Progenitor cell of endocrine pancreas (in vitro differentiated cells): ENCODE measurements at regions not wholly inside any gene's neighbourhood (a gene's known extent, or its start where the extent isn't known, plus 50 kb on each side); places are given as distances from the start of the nearest gene placed in this dataset.

Experiments
- DNase-seq: peaks from one replicate; pipeline ENCODE4 v3.0.0; 2021; ENCODE audit warnings: low spot score; ENCODE audit not compliant: unreplicated experiment
- H3K27ac Mint-ChIP-seq: 2 replicates; pipeline ENCODE4 v1.8.0; 2021; ENCODE audit warnings: mild to moderate bottlenecking, moderate library complexity, mixed read lengths
- H3K27me3 Mint-ChIP-seq: 2 replicates; pipeline ENCODE4 v1.8.0; 2021; ENCODE audit warnings: mixed read lengths
- H3K36me3 Mint-ChIP-seq: 2 replicates; pipeline ENCODE4 v1.8.0; 2022; ENCODE audit warnings: mixed read lengths; ENCODE audit not compliant: insufficient read depth
- H3K4me1 Mint-ChIP-seq: 2 replicates; pipeline ENCODE4 v1.8.0; 2021; ENCODE audit warnings: low read depth, mixed read lengths
- H3K4me3 Mint-ChIP-seq: 2 replicates; pipeline ENCODE4 v1.8.0; 2021; ENCODE audit warnings: low read depth, mild to moderate bottlenecking, moderate library complexity, mixed read lengths
- H3K9me3 Mint-ChIP-seq: 2 replicates; pipeline ENCODE4 v1.8.0; 2021; ENCODE audit warnings: low read depth, mixed read lengths
- TF ChIP-seq, protein P1 (sequence below): fragments of 200-600 bp; sonication (generic); IDR thresholded peaks from one replicate; pipeline ENCODE4 v1.5.0; 2021; ENCODE audit warnings: antibody characterized with exemption, mild to moderate bottlenecking; ENCODE audit not compliant: unreplicated experiment

DNA sequence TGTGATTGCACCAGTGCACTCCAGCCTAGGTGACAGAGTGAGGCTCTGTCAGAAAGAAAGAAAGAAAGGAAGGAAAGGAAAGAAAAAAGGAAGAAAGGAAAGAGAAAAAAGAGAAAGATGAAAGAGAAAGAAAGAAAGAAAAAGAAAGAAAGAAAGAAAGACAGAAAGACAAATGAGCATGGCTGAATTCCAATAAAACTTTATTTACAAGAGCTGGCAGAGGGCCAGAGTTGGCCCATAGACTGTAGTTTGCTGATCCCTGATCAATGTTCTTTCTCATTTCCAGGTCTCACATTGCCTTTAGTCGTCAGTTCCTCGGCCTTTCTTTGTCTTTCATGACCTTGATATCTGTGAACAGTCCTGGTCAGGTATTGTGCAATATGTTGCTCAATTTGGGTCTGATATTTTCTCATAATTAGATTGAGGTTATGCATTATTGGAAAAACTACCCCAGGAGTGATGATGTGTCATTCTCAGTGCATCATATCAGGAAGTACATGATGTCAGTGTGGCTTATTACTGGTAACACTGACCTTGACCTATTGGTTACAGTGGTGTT, 68.5 kb upstream of the MED9 start:
- no peaks in the 10 kb centered on the region for H3K36me3 Mint-ChIP-seq
- H3K27ac Mint-ChIP-seq, result no peak overlapping the region
- TF ChIP-seq, protein P1, sequence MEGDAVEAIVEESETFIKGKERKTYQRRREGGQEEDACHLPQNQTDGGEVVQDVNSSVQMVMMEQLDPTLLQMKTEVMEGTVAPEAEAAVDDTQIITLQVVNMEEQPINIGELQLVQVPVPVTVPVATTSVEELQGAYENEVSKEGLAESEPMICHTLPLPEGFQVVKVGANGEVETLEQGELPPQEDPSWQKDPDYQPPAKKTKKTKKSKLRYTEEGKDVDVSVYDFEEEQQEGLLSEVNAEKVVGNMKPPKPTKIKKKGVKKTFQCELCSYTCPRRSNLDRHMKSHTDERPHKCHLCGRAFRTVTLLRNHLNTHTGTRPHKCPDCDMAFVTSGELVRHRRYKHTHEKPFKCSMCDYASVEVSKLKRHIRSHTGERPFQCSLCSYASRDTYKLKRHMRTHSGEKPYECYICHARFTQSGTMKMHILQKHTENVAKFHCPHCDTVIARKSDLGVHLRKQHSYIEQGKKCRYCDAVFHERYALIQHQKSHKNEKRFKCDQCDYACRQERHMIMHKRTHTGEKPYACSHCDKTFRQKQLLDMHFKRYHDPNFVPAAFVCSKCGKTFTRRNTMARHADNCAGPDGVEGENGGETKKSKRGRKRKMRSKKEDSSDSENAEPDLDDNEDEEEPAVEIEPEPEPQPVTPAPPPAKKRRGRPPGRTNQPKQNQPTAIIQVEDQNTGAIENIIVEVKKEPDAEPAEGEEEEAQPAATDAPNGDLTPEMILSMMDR, result no peak
- H3K9me3 Mint-ChIP-seq, result no peaks in the 10 kb centered on the region
- H3K4me3 Mint-ChIP-seq, result no peak overlapping the region
- no peak for DNase-seq
- H3K27me3 Mint-ChIP-seq, result peaks cover 21% of the 10 kb centered on the region
- no peaks in the 10 kb centered on the region for H3K4me1 Mint-ChIP-seq

DNA sequence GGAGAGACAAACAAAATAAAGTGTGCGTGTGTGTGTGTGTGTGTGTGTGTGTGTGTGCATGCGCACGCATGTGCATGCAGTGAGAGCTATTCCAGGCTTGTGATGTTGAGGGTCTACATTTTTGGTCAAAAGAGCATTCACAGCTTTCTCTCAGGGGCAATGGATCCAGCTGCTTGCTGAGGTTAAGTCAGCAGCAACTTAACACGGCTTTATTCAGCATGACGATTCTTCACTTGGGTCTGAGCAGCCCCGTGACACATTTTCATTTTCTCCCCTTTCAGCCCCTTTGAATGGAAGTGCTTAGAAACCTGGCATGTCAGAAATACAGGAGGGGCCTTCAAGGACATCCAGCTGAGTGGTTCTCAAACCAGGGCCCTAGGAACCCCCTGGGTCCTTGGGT, 66.4 kb upstream of the MED9 start:
- H3K27ac Mint-ChIP-seq, result no peak overlapping the region
- TF ChIP-seq, protein P1, result no peak
- no peak for DNase-seq
- H3K4me1 Mint-ChIP-seq, result no peaks in the 10 kb centered on the region
- no peak overlapping the region for H3K4me3 Mint-ChIP-seq
- peaks cover 20% of the 10 kb centered on the region for H3K27me3 Mint-ChIP-seq
- no peaks in the 10 kb centered on the region for H3K36me3 Mint-ChIP-seq
- no peaks in the 10 kb centered on the region for H3K9me3 Mint-ChIP-seq

DNA sequence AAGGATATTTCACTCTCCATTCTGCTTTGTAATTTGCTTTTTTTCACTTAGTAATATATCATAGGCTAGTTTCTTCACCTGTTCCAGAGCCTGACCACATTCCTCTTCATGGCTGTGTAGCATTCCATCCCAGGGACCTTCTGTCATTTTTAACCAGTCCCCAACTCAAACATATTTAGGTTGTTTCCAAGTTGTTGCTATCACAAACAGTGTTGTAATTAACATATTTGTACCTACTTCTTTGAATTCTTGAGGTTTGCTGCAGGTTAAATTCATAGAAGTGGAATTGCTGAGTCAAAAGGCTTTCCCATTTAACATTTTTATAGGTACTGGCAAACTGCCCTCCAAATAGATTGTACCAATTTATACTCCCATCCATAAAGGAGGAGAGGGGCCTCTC, 65.1 kb upstream of the MED9 start:
- TF ChIP-seq, protein P1, result no peak
- Mint-ChIP-seq H3K27ac (peak overlapping the region; percentile 35), H3K4me1 (peaks cover 6% of the 10 kb centered on the region), H3K4me3 (no peak overlapping the region), H3K9me3 (no peaks in the 10 kb centered on the region), H3K36me3 (no peaks in the 10 kb centered on the region), H3K27me3 (peaks cover 17% of the 10 kb centered on the region)
- DNase-seq, result no peak

DNA sequence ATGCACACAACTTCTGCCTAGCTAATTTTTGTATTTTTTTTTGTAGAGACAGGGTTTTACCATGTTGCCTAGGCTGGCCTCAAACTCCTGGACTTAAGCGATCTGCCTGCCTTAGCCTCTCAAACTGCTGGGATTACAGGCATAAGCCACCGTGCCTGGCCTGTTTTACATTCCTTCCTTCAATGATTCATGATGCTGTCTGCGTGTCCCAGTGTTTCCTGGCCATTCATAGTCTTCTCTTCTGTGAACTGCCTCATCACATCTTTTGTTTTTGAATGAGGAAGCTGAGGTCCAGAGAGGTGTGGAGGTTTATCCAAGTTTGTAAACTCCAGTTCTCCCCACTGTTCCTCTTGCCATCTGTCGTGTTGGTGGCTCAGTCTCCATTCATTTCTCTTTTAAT, 64.5 kb upstream of the MED9 start:
- DNase-seq, result no peak
- Mint-ChIP-seq H3K9me3 (no peaks in the 10 kb centered on the region), H3K36me3 (no peaks in the 10 kb centered on the region), H3K4me3 (no peak overlapping the region), H3K4me1 (peaks cover 9% of the 10 kb centered on the region), H3K27ac (no peak overlapping the region), H3K27me3 (peaks cover 12% of the 10 kb centered on the region)
- TF ChIP-seq, protein P1, result no peak

DNA sequence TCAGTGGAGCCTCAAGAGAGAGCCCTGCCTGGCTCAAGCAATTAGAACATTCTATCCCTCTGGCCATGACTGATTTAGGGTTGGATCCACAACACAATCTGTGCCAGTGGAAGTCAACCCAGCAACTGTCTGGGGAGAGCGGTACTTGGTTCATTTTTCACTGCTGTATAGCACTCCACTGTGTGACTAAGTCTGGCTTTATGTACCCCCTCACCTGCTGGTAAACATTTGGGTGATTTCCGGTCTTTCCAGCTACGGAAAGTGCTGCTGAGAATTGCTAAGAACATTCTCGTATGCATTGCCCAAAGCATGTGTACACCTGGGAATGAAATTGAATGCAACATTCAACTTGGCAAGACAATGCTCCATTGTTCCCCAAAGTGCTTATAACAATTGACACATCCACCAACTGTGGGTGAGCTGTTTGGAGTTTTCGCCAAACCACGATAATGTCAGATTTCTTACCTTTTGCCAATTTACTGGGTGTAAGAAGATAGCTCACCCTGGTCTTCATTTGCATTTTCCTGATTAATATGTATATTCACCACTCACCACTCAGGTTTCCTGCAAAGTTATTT, 63.5 kb upstream of the MED9 start:
- Mint-ChIP-seq H3K27me3 (peaks cover 12% of the 10 kb centered on the region), H3K36me3 (no peaks in the 10 kb centered on the region), H3K4me3 (no peak overlapping the region), H3K4me1 (peaks cover 13% of the 10 kb centered on the region), H3K9me3 (no peaks in the 10 kb centered on the region), H3K27ac (no peak overlapping the region)
- TF ChIP-seq, protein P1, result no peak
- no peak for DNase-seq
